IMR-90 (cell line): ENCODE measurements at regions not wholly inside any gene's neighbourhood (a gene's known extent, or its start where the extent isn't known, plus 50 kb on each side); places are given as distances from the start of the nearest gene placed in this dataset.

Source experiments
- ATAC-seq: fragments of 200-7000 bp; cut with Tn5 transposase; 2 replicates; pipeline ENCODE4 v1.9.1; 2020; ENCODE audit warnings: low read depth, mild to moderate bottlenecking, moderate library complexity
- BruUV-seq: library from RNA; stranded (reverse); fragments of 400-500 nt; replicated peaks from 2 replicates; lab custom pipeline; 2021; lab: Mats Ljungman, UMichigan
- CTCF ChIA-PET: fragments of 300-600 bp; formaldehyde crosslinking; extraction: SDS; loops from one replicate; lab custom pipeline; 2021; ENCODE audit warnings: antibody characterized with exemption; lab: Yijun Ruan, JAX
- POLR2A ChIA-PET: fragments of 300-600 bp; sonication (Branson Sonifier 250); formaldehyde crosslinking; loops from one replicate; lab custom pipeline; 2022; ENCODE audit warnings: antibody characterized with exemption; ENCODE audit not compliant: unreplicated experiment; lab: Charles Lee
- DNase-seq: peaks from one replicate; pipeline ENCODE4 v3.0.0; 2013
- H2AFZ ChIP-seq: replicated peaks from 2 replicates; pipeline ENCODE3; 2013; ENCODE audit warnings: low read length, mild to moderate bottlenecking; ENCODE audit not compliant: poor library complexity
- H2AK5ac ChIP-seq: 2 replicates; pipeline ENCODE4 v1.6.1; 2013; ENCODE audit warnings: low read depth, low read length, inconsistent platforms
- H2AK9ac ChIP-seq: replicated peaks from 2 replicates; pipeline ENCODE3; 2013; ENCODE audit warnings: mild to moderate bottlenecking, low read depth, low read length, moderate library complexity; ENCODE audit not compliant: poor library complexity
- H2BK120ac ChIP-seq: 2 replicates; pipeline ENCODE4 v1.6.1; 2013; ENCODE audit warnings: low read depth, low read length, inconsistent platforms
- H2BK15ac ChIP-seq: 3 replicates; pipeline ENCODE4 v1.6.1; 2013; ENCODE audit warnings: low read depth, low read length, inconsistent platforms
- H2BK20ac ChIP-seq: 2 replicates; pipeline ENCODE4 v1.6.1; 2013; ENCODE audit warnings: low read depth, mild to moderate bottlenecking, inconsistent platforms, low read length, moderate library complexity
- H2BK5ac ChIP-seq: 2 replicates; pipeline ENCODE4 v1.6.1; 2013; ENCODE audit warnings: mild to moderate bottlenecking, low read depth, low read length, inconsistent platforms; ENCODE audit not compliant: poor library complexity, severe bottlenecking
- H3K14ac ChIP-seq: replicated peaks from 2 replicates; pipeline ENCODE4 v1.6.1; 2013; ENCODE audit warnings: low read depth, low read length, inconsistent platforms
- H3K18ac ChIP-seq: 2 replicates; pipeline ENCODE4 v1.6.1; 2013; ENCODE audit warnings: low read depth, low read length, control low read depth
- H3K23ac ChIP-seq: 2 replicates; pipeline ENCODE4 v1.6.1; 2013; ENCODE audit warnings: low read depth, low read length, inconsistent platforms
- H3K27ac ChIP-seq: 2 replicates; pipeline ENCODE4 v1.5.1; 2013; ENCODE audit warnings: mild to moderate bottlenecking, control low read depth, low read length; ENCODE audit not compliant: insufficient read depth
- H3K27me3 ChIP-seq: 2 replicates; pipeline ENCODE4 v1.6.1; 2013; ENCODE audit warnings: low read length; ENCODE audit not compliant: control insufficient read depth, insufficient read depth
- H3K36me3 ChIP-seq: 2 replicates; pipeline ENCODE4 v1.6.1; 2013; ENCODE audit warnings: low read length, mixed read lengths; ENCODE audit not compliant: control insufficient read depth, insufficient read depth
- H3K4ac ChIP-seq: 2 replicates; pipeline ENCODE4 v1.6.1; 2013; ENCODE audit warnings: low read depth, low read length, inconsistent platforms
- H3K4me1 ChIP-seq: 2 replicates; pipeline ENCODE4 v1.6.1; 2013; ENCODE audit warnings: low read length, mixed read lengths; ENCODE audit not compliant: control insufficient read depth, insufficient read depth
- H3K4me2 ChIP-seq: 2 replicates; pipeline ENCODE4 v1.6.1; 2013; ENCODE audit warnings: low read depth, mild to moderate bottlenecking, control low read depth, low read length, moderate library complexity
- H3K4me3 ChIP-seq: 2 replicates; pipeline ENCODE4 v1.5.1; 2013; ENCODE audit warnings: low read depth, mild to moderate bottlenecking, control low read depth, low read length, moderate library complexity; ENCODE audit not compliant: insufficient read depth
- H3K56ac ChIP-seq: 2 replicates; pipeline ENCODE4 v1.6.1; 2013; ENCODE audit warnings: low read length, inconsistent platforms; ENCODE audit not compliant: insufficient read depth; ENCODE audit errors: extremely low read depth
- H3K79me1 ChIP-seq, 2 experiments: 2 replicates each; pipeline ENCODE4 v1.6.1; 2013; ENCODE audit warnings: low read length in 2 of 2, inconsistent platforms in 1 of 2, low read depth in 1 of 2
- H3K9ac ChIP-seq: 2 replicates; pipeline ENCODE4 v1.6.1; 2013; ENCODE audit warnings: low read depth, low read length, control low read depth
- H3K9me1 ChIP-seq: 2 replicates; pipeline ENCODE4 v1.6.1; 2013; ENCODE audit warnings: low read length, inconsistent platforms; ENCODE audit not compliant: insufficient read depth
- H3K9me3 ChIP-seq: 2 replicates; pipeline ENCODE4 v1.6.1; 2013; ENCODE audit warnings: low read length; ENCODE audit not compliant: control insufficient read depth, insufficient read depth
- H4K20me1 ChIP-seq: 2 replicates; pipeline ENCODE4 v1.6.1; 2013; ENCODE audit warnings: low read length, inconsistent platforms; ENCODE audit not compliant: insufficient read depth
- H4K5ac ChIP-seq: 2 replicates; pipeline ENCODE4 v1.6.1; 2013; ENCODE audit warnings: mild to moderate bottlenecking, low read depth, low read length, control low read depth
- H4K8ac ChIP-seq, 2 experiments: 2 replicates each; pipeline ENCODE4 v1.6.1; 2013; ENCODE audit warnings: low read depth in 2 of 2, low read length in 2 of 2, control low read depth in 1 of 2, inconsistent platforms in 1 of 2
- H4K91ac ChIP-seq: 2 replicates; pipeline ENCODE4 v1.6.1; 2013; ENCODE audit warnings: low read depth, low read length, inconsistent platforms; ENCODE audit not compliant: insufficient read depth
- BHLHE40 ChIP-seq: fragments of 150-350 bp; IDR thresholded peaks from 2 replicates; pipeline ENCODE4 v1.6.1; 2016; ENCODE audit warnings: mild to moderate bottlenecking, low read depth, low read length
- CEBPB ChIP-seq: IDR thresholded peaks from 2 replicates; pipeline ENCODE4 v1.6.1; 2012; ENCODE audit warnings: low read depth, low read length, improper control_type of control experiment
- CHD1 ChIP-seq: IDR thresholded peaks from 2 replicates; pipeline ENCODE4 v1.6.1; 2012; ENCODE audit warnings: low read depth, low read length, improper control_type of control experiment
- CTCF ChIP-seq: conservative IDR thresholded peaks from 2 replicates; pipeline ENCODE4 v1.5.1; 2012; ENCODE audit warnings: mild to moderate bottlenecking, low read depth, low read length, improper control_type of control experiment
- ELK1 ChIP-seq: fragments of 150-350 bp; IDR thresholded peaks from 2 replicates; pipeline ENCODE4 v1.6.1; 2016; ENCODE audit warnings: low read depth, mild to moderate bottlenecking, low read length, moderate library complexity, borderline replicate concordance
- FOS ChIP-seq: fragments of 150-350 bp; IDR thresholded peaks from 2 replicates; pipeline ENCODE4 v1.6.1; 2016; ENCODE audit warnings: low read depth, low read length
- MAFK ChIP-seq: IDR thresholded peaks from 2 replicates; pipeline ENCODE4 v1.6.1; 2012; ENCODE audit warnings: low read depth, low read length, improper control_type of control experiment
- MAZ ChIP-seq: IDR thresholded peaks from 2 replicates; pipeline ENCODE4 v1.6.1; 2012; ENCODE audit warnings: low read depth, mild to moderate bottlenecking, low read length, improper control_type of control experiment, moderate library complexity, borderline replicate concordance
- MXI1 ChIP-seq: IDR thresholded peaks from 2 replicates; pipeline ENCODE4 v1.6.1; 2012; ENCODE audit warnings: low read depth, mild to moderate bottlenecking, low read length, moderate library complexity, borderline replicate concordance
- NFE2L2 ChIP-seq: fragments of 150-350 bp; IDR thresholded peaks from 2 replicates; pipeline ENCODE4 v1.6.1; 2016; ENCODE audit warnings: low read depth, mild to moderate bottlenecking, low read length
- POLR2A ChIP-seq: IDR thresholded peaks from 2 replicates; pipeline ENCODE4 v1.6.1; 2012; ENCODE audit warnings: mild to moderate bottlenecking, low read depth, low read length
- RAD21 ChIP-seq: IDR thresholded peaks from 2 replicates; pipeline ENCODE4 v1.6.1; 2012; ENCODE audit warnings: low read length, improper control_type of control experiment
- RCOR1 ChIP-seq: IDR thresholded peaks from 2 replicates; pipeline ENCODE4 v1.6.1; 2012; ENCODE audit warnings: mild to moderate bottlenecking, low read length, improper control_type of control experiment; ENCODE audit not compliant: insufficient replicate concordance
- RFX5 ChIP-seq: IDR thresholded peaks from 2 replicates; pipeline ENCODE4 v1.8.0; 2012; ENCODE audit warnings: low read depth, mild to moderate bottlenecking, low read length, moderate library complexity
- SMC3 ChIP-seq: fragments of 150-350 bp; IDR thresholded peaks from 2 replicates; pipeline ENCODE4 v1.6.1; 2016; ENCODE audit warnings: low read depth, mild to moderate bottlenecking, antibody characterized with exemption, low read length, moderate library complexity
- USF2 ChIP-seq: fragments of 150-350 bp; IDR thresholded peaks from 2 replicates; pipeline ENCODE4 v1.6.1; 2017; ENCODE audit warnings: mild to moderate bottlenecking, antibody characterized with exemption, low read length, low read depth
- WGBS, 2 experiments: methylation state at CpG; one replicate each; pipeline versions ENCODE4 v1.1.5 to v1.1.7; 2013; ENCODE audit warnings: missing lambda C conversion rate in 2 of 2; ENCODE audit not compliant: insufficient read length in 1 of 2; ENCODE audit errors: extremely low coverage in 2 of 2; 5-methylcytosine and 5-hydroxymethylcytosine counted together
- dilution Hi-C: fragments of 300-500 bp; cut with HindIII; formaldehyde crosslinking; loops from one replicate; pipeline ENCODE4 v1.14.3; 2018; ENCODE audit warnings: low sequenced_read_pairs; ENCODE audit not compliant: unreplicated experiment
- in situ Hi-C: fragments of 300-500 bp; cut with MboI; formaldehyde crosslinking; loops from 3 replicates; pipeline ENCODE4 v1.14.3; 2019; ENCODE audit warnings: low sequenced_read_pairs, inconsistent platforms, mixed read lengths
- intact Hi-C: fragments of 100-400 bp; cut with micrococcal nuclease; formaldehyde crosslinking; loops from 2 replicates; pipeline ENCODE4 v1.10.0; 2022

GRCh38 chr2:64329848-64330247, 124.1 kb upstream of the LGALSL start:
- H3K4me3 ChIP-seq: no peak overlapping the region
- no peak overlapping the region for H4K5ac ChIP-seq

More at GRCh38 chr2:64329848-64330247, 124.1 kb upstream of the LGALSL start:
- TF ChIP-seq FOS (no peak), CTCF (no peak), RAD21 (no peak), CEBPB (no peak), MXI1 (no peak), RFX5 (no peak), MAZ (no peak), RCOR1 (no peak), USF2 (no peak), BHLHE40 (no peak), POLR2A (no peak), MAFK (no peak), CHD1 (no peak), SMC3 (no peak), NFE2L2 (no peak), ELK1 (no peak)
- H3K27me3 ChIP-seq: peaks cover 12% of the 10 kb centered on the region
- no peak overlapping the region for H2AK9ac ChIP-seq
- H3K4me1 ChIP-seq: peaks cover 6% of the 10 kb centered on the region; the same call in 1 of the 2 replicates
- ATAC-seq (peak; percentile 28), DNase-seq (peak; percentile 4)
- no peaks in the 10 kb centered on the region for H3K9me3 ChIP-seq
- no peak overlapping the region for H2AK5ac ChIP-seq
- no peak overlapping the region for H2AFZ ChIP-seq
- H3K9ac ChIP-seq: no peak overlapping the region
- H3K4ac ChIP-seq: no peak overlapping the region
- WGBS, 2 experiments: no CpG with 5 or more reads among the region's 2 CpGs
- no peaks in the 10 kb centered on the region for H3K79me1 ChIP-seq
- H2BK15ac ChIP-seq: no peak overlapping the region
- ChIA-PET CTCF (interaction anchor here (0.7 to 3.7 kb wide), 11 partner anchors 11 to 281 kb away, joined by 3 to 36 read pairs (median 5); no protein-coding TSS in a partner anchor), POLR2A (no interaction called here)
- in situ Hi-C loops: loop anchor here (5.0 to 25.0 kb wide), 5 partner anchors 157 to 707 kb away; no protein-coding TSS in a partner anchor
- H3K36me3 ChIP-seq: no peaks in the 10 kb centered on the region
- no peak overlapping the region for H3K27ac ChIP-seq
- dilution Hi-C loops: no loop called here
- no peak overlapping the region for H3K14ac ChIP-seq
- H3K4me2 ChIP-seq: no peak overlapping the region
- no peak overlapping the region for H3K23ac ChIP-seq
- no TSS peak for BruUV-seq
- H2BK5ac ChIP-seq: no peak overlapping the region
- no peak overlapping the region for H4K91ac ChIP-seq
- no peaks in the 10 kb centered on the region for H4K20me1 ChIP-seq
- no peak overlapping the region for H2BK20ac ChIP-seq
- no peak overlapping the region; the same call in 1 of the 2 replicates for H2BK120ac ChIP-seq
- H3K18ac ChIP-seq: no peak overlapping the region
- no peak overlapping the region for H4K8ac ChIP-seq
- intact Hi-C loops: loop anchor here (1.0 to 10.0 kb wide), 6 partner anchors 233 to 1242 kb away; no protein-coding TSS in a partner anchor
- no peak overlapping the region for H3K56ac ChIP-seq
- H3K9me1 ChIP-seq: no peaks in the 10 kb centered on the region
